Stomach (tissue), 4 donors: ENCODE measurements at regions not wholly inside any gene's neighbourhood (a gene's known extent, or its start where the extent isn't known, plus 50 kb on each side); places are given as distances from the start of the nearest gene placed in this dataset.

Experiments
- POLR2A ChIP-seq, 4 donors: fragments of 450-650 bp; IDR thresholded peaks; one replicate each; pipeline ENCODE4 v1.6.1; 2016; ENCODE audit warnings: antibody characterized with exemption in 4 of 4, control low read depth in 2 of 4, mild to moderate bottlenecking in 1 of 4, moderate library complexity in 1 of 4
- TF ChIP-seq, protein P1 (sequence below), 7 experiments: fragments of 450-650 bp in 4 of 7; fragments of 200-600 bp in 3 of 7; sonication (generic) in 3 of 7; IDR thresholded peaks; one replicate each; pipeline ENCODE4 v1.5.1; 2016 to 2019; ENCODE audit warnings: antibody characterized with exemption in 7 of 7, control low read depth in 2 of 7, mild to moderate bottlenecking in 1 of 7

DNA sequence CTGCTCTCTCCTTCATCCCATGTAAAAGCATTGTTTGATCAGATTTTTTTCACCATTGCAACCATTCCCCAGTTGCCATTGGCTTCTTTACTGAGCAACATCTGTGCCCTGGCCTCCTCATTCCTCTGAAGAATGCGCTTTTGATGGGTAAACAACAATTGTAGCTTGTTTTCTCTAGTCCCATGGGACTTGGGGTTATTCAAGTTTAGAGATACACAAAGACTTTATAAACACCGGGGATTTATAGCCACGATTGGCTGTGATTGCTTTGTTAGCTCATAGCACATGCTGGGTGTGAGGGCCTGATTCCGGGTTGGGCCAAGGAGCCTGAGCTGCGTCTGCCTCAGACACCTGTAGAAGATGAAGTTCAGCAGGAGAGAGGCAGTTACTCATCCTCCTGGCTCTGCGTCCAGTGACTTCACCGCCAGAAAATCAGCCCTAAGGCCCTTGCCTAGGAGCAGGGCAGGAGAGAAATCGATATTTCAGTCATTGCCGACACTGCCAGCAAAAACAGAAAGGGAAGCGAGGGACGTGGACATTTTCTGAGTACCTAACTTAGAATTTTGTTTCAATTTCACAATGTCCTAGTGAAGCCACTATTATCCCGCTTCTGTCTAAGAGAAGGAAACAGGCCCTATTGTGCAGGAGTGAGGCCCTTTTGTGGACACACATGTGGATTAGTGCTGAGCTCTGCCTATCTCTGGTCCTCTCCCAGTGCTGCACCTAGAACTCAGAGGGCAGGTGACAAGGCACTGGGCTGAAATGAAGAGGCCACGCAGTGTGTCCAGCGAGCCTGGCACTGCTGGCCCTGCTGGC lies 159.8 kb upstream of the USP24 start:
- TF ChIP-seq POLR2A (IDR thresholded peaks at IDR 0.05): no peak
- TF ChIP-seq, protein P1, sequence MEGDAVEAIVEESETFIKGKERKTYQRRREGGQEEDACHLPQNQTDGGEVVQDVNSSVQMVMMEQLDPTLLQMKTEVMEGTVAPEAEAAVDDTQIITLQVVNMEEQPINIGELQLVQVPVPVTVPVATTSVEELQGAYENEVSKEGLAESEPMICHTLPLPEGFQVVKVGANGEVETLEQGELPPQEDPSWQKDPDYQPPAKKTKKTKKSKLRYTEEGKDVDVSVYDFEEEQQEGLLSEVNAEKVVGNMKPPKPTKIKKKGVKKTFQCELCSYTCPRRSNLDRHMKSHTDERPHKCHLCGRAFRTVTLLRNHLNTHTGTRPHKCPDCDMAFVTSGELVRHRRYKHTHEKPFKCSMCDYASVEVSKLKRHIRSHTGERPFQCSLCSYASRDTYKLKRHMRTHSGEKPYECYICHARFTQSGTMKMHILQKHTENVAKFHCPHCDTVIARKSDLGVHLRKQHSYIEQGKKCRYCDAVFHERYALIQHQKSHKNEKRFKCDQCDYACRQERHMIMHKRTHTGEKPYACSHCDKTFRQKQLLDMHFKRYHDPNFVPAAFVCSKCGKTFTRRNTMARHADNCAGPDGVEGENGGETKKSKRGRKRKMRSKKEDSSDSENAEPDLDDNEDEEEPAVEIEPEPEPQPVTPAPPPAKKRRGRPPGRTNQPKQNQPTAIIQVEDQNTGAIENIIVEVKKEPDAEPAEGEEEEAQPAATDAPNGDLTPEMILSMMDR (IDR thresholded peaks at IDR 0.05): no peak
